Trophoblast cell (in vitro differentiated cells and primary cell): ENCODE measurements at regions not wholly inside any gene's neighbourhood (a gene's known extent, or its start where the extent isn't known, plus 50 kb on each side); places are given as distances from the start of the nearest gene placed in this dataset.
A peak's percentile ranks its signal among the peaks of the same experiment; 100 is the strongest.

Source experiments
- DNase-seq, 2 donors: peaks; one replicate each; pipeline ENCODE4 v3.0.0-alpha.2; 2016
- H2AFZ ChIP-seq: 2 replicates; pipeline ENCODE4 v1.6.1; 2013; ENCODE audit warnings: low read length, moderate library complexity, mild to moderate bottlenecking; ENCODE audit not compliant: insufficient read depth, poor library complexity
- H2AK5ac ChIP-seq: 2 replicates; pipeline ENCODE4 v1.6.1; 2013; ENCODE audit warnings: mild to moderate bottlenecking, low read length
- H2BK120ac ChIP-seq: 2 replicates; pipeline ENCODE4 v1.6.1; 2013; ENCODE audit warnings: low read length, mild to moderate bottlenecking, moderate library complexity; ENCODE audit not compliant: insufficient read depth, poor library complexity
- H2BK12ac ChIP-seq: 2 replicates; pipeline ENCODE4 v1.6.1; 2013; ENCODE audit warnings: mild to moderate bottlenecking, low read length, moderate library complexity
- H2BK5ac ChIP-seq: 2 replicates; pipeline ENCODE4 v1.6.1; 2013; ENCODE audit warnings: low read length, low read depth, moderate library complexity, mild to moderate bottlenecking; ENCODE audit not compliant: poor library complexity
- H3K14ac ChIP-seq: 2 replicates; pipeline ENCODE4 v1.6.1; 2013; ENCODE audit warnings: mild to moderate bottlenecking, low read length
- H3K18ac ChIP-seq: 2 replicates; pipeline ENCODE4 v1.6.1; 2013; ENCODE audit warnings: mild to moderate bottlenecking, low read length
- H3K23ac ChIP-seq: 2 replicates; pipeline ENCODE4 v1.6.1; 2013; ENCODE audit warnings: low read length
- H3K27ac ChIP-seq: 2 replicates; pipeline ENCODE4 v1.5.1; 2013; ENCODE audit warnings: low read depth, mild to moderate bottlenecking, inconsistent platforms, low read length, moderate library complexity
- H3K27me3 ChIP-seq: 2 replicates; pipeline ENCODE4 v1.6.1; 2013; ENCODE audit warnings: inconsistent platforms, mild to moderate bottlenecking, low read length, moderate library complexity; ENCODE audit not compliant: insufficient read depth
- H3K36me3 ChIP-seq, 2 experiments: 1 replicate in 1 of 2; 2 replicates in 1 of 2; pipeline ENCODE4 v1.6.1; 2013; ENCODE audit warnings: low read length in 2 of 2, mild to moderate bottlenecking in 2 of 2, moderate library complexity in 1 of 2; ENCODE audit not compliant: insufficient read depth in 2 of 2, control insufficient read depth in 1 of 2
- H3K4ac ChIP-seq: 2 replicates; pipeline ENCODE4 v1.6.1; 2013; ENCODE audit warnings: low read depth, mild to moderate bottlenecking, low read length, moderate library complexity
- H3K4me1 ChIP-seq, 2 experiments: 1 replicate in 1 of 2; 2 replicates in 1 of 2; pipeline ENCODE4 v1.6.1; 2013; ENCODE audit warnings: low read length in 2 of 2, mild to moderate bottlenecking in 2 of 2, moderate library complexity in 1 of 2; ENCODE audit not compliant: insufficient read depth in 2 of 2, control insufficient read depth in 1 of 2
- H3K4me2 ChIP-seq: 2 replicates; pipeline ENCODE4 v1.6.1; 2013; ENCODE audit warnings: inconsistent platforms, mild to moderate bottlenecking, low read length, moderate library complexity
- H3K4me3 ChIP-seq: 2 replicates; pipeline ENCODE4 v1.5.1; 2013; ENCODE audit warnings: mild to moderate bottlenecking, low read depth, low read length, inconsistent platforms
- H3K79me1 ChIP-seq: one replicate; pipeline ENCODE4 v1.6.1; 2013; ENCODE audit warnings: low read length
- H3K79me2 ChIP-seq: 2 replicates; pipeline ENCODE4 v1.6.1; 2013; ENCODE audit warnings: low read length, mild to moderate bottlenecking; ENCODE audit not compliant: control insufficient read depth, insufficient read depth, poor library complexity
- H3K9ac ChIP-seq: 2 replicates; pipeline ENCODE4 v1.6.1; 2013; ENCODE audit warnings: mild to moderate bottlenecking, low read length
- H3K9me3 ChIP-seq: 2 replicates; pipeline ENCODE4 v1.6.1; 2013; ENCODE audit warnings: low read depth, mild to moderate bottlenecking, control low read depth, inconsistent platforms, low read length; ENCODE audit not compliant: insufficient read depth
- H4K12ac ChIP-seq: 2 replicates; pipeline ENCODE4 v1.6.1; 2013; ENCODE audit warnings: low read depth, mild to moderate bottlenecking, low read length, moderate library complexity
- H4K8ac ChIP-seq: 2 replicates; pipeline ENCODE4 v1.6.1; 2013; ENCODE audit warnings: low read depth, mild to moderate bottlenecking, low read length, moderate library complexity
- H4K91ac ChIP-seq: one replicate; pipeline ENCODE4 v1.6.1; 2013; ENCODE audit warnings: low read depth, mild to moderate bottlenecking, low read length, moderate library complexity
- WGBS: extraction: QIAGEN DNeasy Blood & Tissue Kit; methylation state at CpG from one replicate; pipeline ENCODE4 v1.1.7; 2013; ENCODE audit warnings: missing lambda C conversion rate; ENCODE audit not compliant: insufficient read length, insufficient coverage; ENCODE audit errors: extremely low coverage; 5-methylcytosine and 5-hydroxymethylcytosine counted together

DNA sequence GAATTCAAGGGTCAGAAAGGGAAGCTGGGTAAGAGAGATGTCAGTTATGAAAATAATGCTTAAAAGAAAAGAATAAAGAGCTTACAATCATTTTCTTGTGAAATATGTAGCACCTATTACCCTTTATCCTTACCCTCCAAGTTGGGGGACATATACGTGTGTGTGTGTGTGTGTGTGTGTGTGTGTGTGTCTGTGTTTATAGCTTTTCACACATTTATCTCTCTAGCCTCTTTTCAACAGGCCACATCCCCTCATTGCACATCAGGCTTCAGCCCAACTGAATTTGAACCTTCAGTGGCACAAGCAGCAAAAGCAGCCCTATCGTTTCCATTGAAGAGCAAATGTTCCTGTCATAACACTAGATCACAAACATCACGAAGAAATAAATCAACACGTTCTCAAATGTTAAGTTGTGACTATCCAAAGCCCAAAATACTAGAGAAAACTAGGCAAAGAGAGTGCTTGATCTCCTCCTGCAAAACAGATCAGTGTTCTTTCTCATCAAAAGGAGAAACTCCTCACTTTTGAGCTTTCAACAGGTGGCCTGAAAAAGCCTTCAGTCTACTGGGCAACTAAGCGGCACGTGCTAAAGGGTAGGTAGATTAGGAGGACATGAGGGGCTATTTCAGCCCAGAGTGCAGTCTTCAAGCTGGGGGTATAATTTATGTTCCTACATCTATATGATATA is 416.4 kb downstream of the EFNA5 start:
- no peak overlapping the region for H2BK120ac ChIP-seq
- no peak overlapping the region for H3K14ac ChIP-seq
- H2AFZ ChIP-seq: no peak overlapping the region
- H3K4me3 ChIP-seq: no peak overlapping the region
- no CpG with 5 or more reads among the region's 6 CpGs for WGBS
- H4K12ac ChIP-seq: no peak overlapping the region
- H3K36me3 ChIP-seq: no peaks in the 10 kb centered on the region
- H4K91ac ChIP-seq: no peak overlapping the region
- no peak overlapping the region for H2BK5ac ChIP-seq
- no peak overlapping the region for H3K4me2 ChIP-seq
- no peaks in the 10 kb centered on the region for H3K79me2 ChIP-seq
- no peak overlapping the region for H3K23ac ChIP-seq
- H2BK12ac ChIP-seq: no peak overlapping the region
- no peak for DNase-seq
- H3K9ac ChIP-seq: no peak overlapping the region
- H2AK5ac ChIP-seq: no peak overlapping the region
- no peak overlapping the region for H3K4ac ChIP-seq
- no peak overlapping the region for H3K18ac ChIP-seq
- no peak overlapping the region for H4K8ac ChIP-seq
- no peaks in the 10 kb centered on the region for H3K9me3 ChIP-seq
- H3K4me1 ChIP-seq: no peaks in the 10 kb centered on the region
- peaks cover 2% of the 10 kb centered on the region for H3K79me1 ChIP-seq
- no peaks in the 10 kb centered on the region for H3K27me3 ChIP-seq
- no peak overlapping the region for H3K27ac ChIP-seq

GRCh38 chr5:107253246-107253645 is 417.5 kb downstream of the EFNA5 start:
- Histone ChIP-seq H2BK12ac (no peak overlapping the region), H3K23ac (no peak overlapping the region), H4K8ac (no peak overlapping the region), H3K9me3 (no peaks in the 10 kb centered on the region), H3K9ac (no peak overlapping the region), H3K27ac (no peak overlapping the region), H3K79me2 (no peaks in the 10 kb centered on the region), H3K4me3 (no peak overlapping the region), H4K91ac (no peak overlapping the region), H2BK120ac (no peak overlapping the region), H3K4me1 (no peaks in the 10 kb centered on the region), H2AFZ (no peak overlapping the region), H4K12ac (no peak overlapping the region), H2AK5ac (no peak overlapping the region), H3K79me1 (peaks cover 2% of the 10 kb centered on the region), H3K4me2 (no peak overlapping the region), H3K18ac (no peak overlapping the region), H3K27me3 (no peaks in the 10 kb centered on the region), H2BK5ac (no peak overlapping the region), H3K14ac (no peak overlapping the region), H3K36me3 (no peaks in the 10 kb centered on the region), H3K4ac (no peak overlapping the region)
- no CpG with 5 or more reads among the region's 5 CpGs for WGBS
- no peak for DNase-seq

GRCh38 chr5:107251151-107251550 is 419.6 kb downstream of the EFNA5 start:
- H3K14ac ChIP-seq: no peak overlapping the region
- no peaks in the 10 kb centered on the region for H3K9me3 ChIP-seq
- no peak overlapping the region for H4K91ac ChIP-seq
- no peak overlapping the region for H4K12ac ChIP-seq
- H3K23ac ChIP-seq: no peak overlapping the region
- no peak overlapping the region for H2BK120ac ChIP-seq
- H3K4ac ChIP-seq: no peak overlapping the region
- no peak overlapping the region for H2BK5ac ChIP-seq
- H2BK12ac ChIP-seq: no peak overlapping the region
- no peak overlapping the region for H3K4me3 ChIP-seq
- WGBS: no CpG with 5 or more reads among the region's 2 CpGs
- no peak for DNase-seq
- H3K27me3 ChIP-seq: no peaks in the 10 kb centered on the region
- no peak overlapping the region for H3K9ac ChIP-seq
- no peaks in the 10 kb centered on the region for H3K79me2 ChIP-seq
- H3K27ac ChIP-seq: no peak overlapping the region
- no peak overlapping the region for H3K4me2 ChIP-seq
- no peak overlapping the region for H4K8ac ChIP-seq
- H3K18ac ChIP-seq: no peak overlapping the region
- H2AK5ac ChIP-seq: no peak overlapping the region
- peaks cover 2% of the 10 kb centered on the region for H3K79me1 ChIP-seq
- no peak overlapping the region for H2AFZ ChIP-seq
- no peaks in the 10 kb centered on the region for H3K36me3 ChIP-seq
- H3K4me1 ChIP-seq: no peaks in the 10 kb centered on the region

GRCh38 chr5:107248066-107248695 is 422.6 kb downstream of the EFNA5 start:
- H2BK5ac ChIP-seq: no peak overlapping the region
- H2BK12ac ChIP-seq: no peak overlapping the region
- no peaks in the 10 kb centered on the region for H3K79me2 ChIP-seq
- H3K9me3 ChIP-seq: no peaks in the 10 kb centered on the region
- H4K91ac ChIP-seq: no peak overlapping the region
- no peak overlapping the region for H4K12ac ChIP-seq
- no peak overlapping the region for H3K18ac ChIP-seq
- no peak overlapping the region for H2AK5ac ChIP-seq
- H3K4me1 ChIP-seq: no peaks in the 10 kb centered on the region
- no peak overlapping the region for H3K23ac ChIP-seq
- H3K27me3 ChIP-seq: no peaks in the 10 kb centered on the region
- H4K8ac ChIP-seq: no peak overlapping the region
- DNase-seq: peak; percentile 61 to 78
- H3K9ac ChIP-seq: no peak overlapping the region
- no peak overlapping the region for H3K27ac ChIP-seq
- H3K36me3 ChIP-seq: no peaks in the 10 kb centered on the region
- no CpG with 5 or more reads among the region's 10 CpGs for WGBS
- peaks cover 2% of the 10 kb centered on the region for H3K79me1 ChIP-seq
- H3K4ac ChIP-seq: no peak overlapping the region
- no peak overlapping the region for H3K4me2 ChIP-seq
- H2BK120ac ChIP-seq: no peak overlapping the region
- H3K4me3 ChIP-seq: no peak overlapping the region
- no peak overlapping the region for H3K14ac ChIP-seq
- no peak overlapping the region for H2AFZ ChIP-seq
